RWPE1 (cell line): ENCODE measurements at regions not wholly inside any gene's neighbourhood (a gene's known extent, or its start where the extent isn't known, plus 50 kb on each side); places are given as distances from the start of the nearest gene placed in this dataset.
"Not testable (repeated sequence)": the region's sequence is repeated elsewhere in the genome, so short reads cannot be mapped to it uniquely, and the experiment has no call there.

Experiments used
- CTCF ChIA-PET: fragments of 350-600 bp; sonication (Branson Sonifier 250); formaldehyde crosslinking; extraction: SDS; loops from one replicate; lab custom pipeline; 2021; lab: Yijun Ruan, JAX
- POLR2A ChIA-PET: fragments of 400-600 bp; formaldehyde crosslinking; extraction: SDS; loops from one replicate; lab custom pipeline; 2020; ENCODE audit warnings: antibody characterized with exemption; ENCODE audit not compliant: low non-redundant PET; lab: Yijun Ruan, JAX
- DNase-seq: peaks from one replicate; pipeline ENCODE4 v3.0.0; 2012; ENCODE audit warnings: low spot score
- H3K27ac ChIP-seq: fragments of 450-650 bp; 2 replicates; pipeline ENCODE4 v1.5.1; 2017
- TF ChIP-seq, protein P1 (sequence below): fragments of 450-650 bp; conservative IDR thresholded peaks from 2 replicates; pipeline ENCODE4 v1.5.1; 2017; ENCODE audit warnings: low read depth, mild to moderate bottlenecking

GRCh38 chr17:22305356-22306071 is 613.2 kb downstream of the KCNJ18 start:
- TF ChIP-seq, protein P1, sequence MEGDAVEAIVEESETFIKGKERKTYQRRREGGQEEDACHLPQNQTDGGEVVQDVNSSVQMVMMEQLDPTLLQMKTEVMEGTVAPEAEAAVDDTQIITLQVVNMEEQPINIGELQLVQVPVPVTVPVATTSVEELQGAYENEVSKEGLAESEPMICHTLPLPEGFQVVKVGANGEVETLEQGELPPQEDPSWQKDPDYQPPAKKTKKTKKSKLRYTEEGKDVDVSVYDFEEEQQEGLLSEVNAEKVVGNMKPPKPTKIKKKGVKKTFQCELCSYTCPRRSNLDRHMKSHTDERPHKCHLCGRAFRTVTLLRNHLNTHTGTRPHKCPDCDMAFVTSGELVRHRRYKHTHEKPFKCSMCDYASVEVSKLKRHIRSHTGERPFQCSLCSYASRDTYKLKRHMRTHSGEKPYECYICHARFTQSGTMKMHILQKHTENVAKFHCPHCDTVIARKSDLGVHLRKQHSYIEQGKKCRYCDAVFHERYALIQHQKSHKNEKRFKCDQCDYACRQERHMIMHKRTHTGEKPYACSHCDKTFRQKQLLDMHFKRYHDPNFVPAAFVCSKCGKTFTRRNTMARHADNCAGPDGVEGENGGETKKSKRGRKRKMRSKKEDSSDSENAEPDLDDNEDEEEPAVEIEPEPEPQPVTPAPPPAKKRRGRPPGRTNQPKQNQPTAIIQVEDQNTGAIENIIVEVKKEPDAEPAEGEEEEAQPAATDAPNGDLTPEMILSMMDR: no peak
- ChIA-PET POLR2A (no interaction called here), CTCF (no interaction called here)
- H3K27ac ChIP-seq: no peak overlapping the region
- no peak for DNase-seq

DNA sequence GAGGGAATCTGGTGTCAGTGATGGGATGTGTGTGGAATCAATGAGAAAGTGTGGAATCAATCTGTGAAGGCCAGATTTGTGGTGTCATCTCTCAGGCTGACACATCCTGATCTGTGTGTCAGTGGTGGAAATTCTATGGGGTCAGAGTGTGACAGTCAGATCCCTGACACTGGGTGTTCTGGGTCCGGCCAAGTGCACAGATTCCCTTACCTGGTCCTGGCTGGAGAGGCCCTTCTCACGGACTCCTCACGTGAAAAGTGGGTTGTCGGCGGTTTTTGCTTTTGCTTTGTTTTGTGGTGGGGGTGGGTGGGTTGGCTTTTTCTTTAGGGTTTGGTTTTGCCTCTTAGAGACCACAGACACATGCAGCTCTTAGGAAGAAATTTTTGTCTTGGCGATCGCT is 618.0 kb downstream of the KCNJ18 start:
- H3K27ac ChIP-seq, DNase-seq, POLR2A ChIA-PET, CTCF ChIA-PET: not testable (repeated sequence)

- CTCF ChIA-PET: no interaction called here
- TF ChIP-seq, protein P1: no peak
- no peak for DNase-seq
- POLR2A ChIA-PET: no interaction called here
- H3K27ac ChIP-seq: no peak overlapping the region
Measured at GRCh38 chr17:22310717-22311686, 618.7 kb downstream of the KCNJ18 start.

DNA sequence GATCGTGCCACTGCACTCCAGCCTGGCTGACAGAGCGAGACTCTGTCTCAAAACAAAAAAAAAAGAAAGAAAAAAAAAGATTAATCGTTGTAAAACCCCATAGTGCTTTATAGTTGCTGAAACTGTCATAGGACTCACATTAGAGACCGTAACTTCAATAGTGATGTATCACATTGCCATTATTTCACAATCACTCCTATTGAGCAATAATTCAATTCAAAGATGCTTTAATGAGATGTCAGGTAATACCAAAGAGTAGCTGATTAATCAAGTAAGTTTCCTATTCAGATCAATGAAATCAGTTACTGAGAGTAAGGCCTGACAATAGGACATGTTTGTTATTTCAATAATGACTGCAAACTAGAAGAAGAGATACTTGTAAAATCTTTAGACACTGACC is 628.7 kb downstream of the KCNJ18 start:
- H3K27ac ChIP-seq, CTCF ChIA-PET, POLR2A ChIA-PET, DNase-seq: not testable (repeated sequence)

DNA sequence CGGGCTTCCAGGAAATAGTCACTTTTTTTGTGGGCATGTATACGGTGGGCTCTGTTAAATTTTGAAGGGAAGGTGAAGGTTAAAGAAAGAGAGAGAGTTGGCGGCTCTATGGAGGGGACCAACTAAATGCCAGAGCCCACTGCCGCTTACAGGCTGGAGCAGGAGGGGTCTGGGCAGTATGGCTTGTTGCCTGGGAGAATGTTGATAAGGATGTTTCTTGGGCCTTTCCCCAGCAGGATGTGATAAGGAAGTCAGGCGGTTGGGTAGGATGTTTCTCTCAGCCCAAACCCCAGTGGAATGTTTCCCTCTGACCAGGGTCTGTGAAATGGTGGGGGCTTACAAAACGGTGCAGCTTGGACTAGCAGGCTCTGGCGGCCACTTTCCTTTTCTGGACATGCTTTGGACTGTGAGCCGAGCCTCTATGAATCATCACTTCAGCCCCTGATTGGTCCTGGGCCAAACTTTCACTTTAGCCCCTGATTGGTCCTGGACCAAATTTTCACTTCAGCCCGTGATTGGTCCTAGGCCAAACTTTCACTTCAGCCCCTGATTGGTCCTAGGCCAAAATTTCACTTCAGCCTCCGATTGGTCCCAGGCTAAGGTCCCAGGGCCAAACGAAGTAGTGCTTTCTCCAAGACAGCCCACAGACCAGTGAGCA is 630.7 kb downstream of the KCNJ18 start:
- DNase-seq, H3K27ac ChIP-seq, CTCF ChIA-PET, POLR2A ChIA-PET: not testable (repeated sequence)

- H3K27ac ChIP-seq: no peak overlapping the region
- POLR2A ChIA-PET: no interaction called here
- CTCF ChIA-PET: no interaction called here
- TF ChIP-seq, protein P1: no peak
- DNase-seq: no peak
Measured at GRCh38 chr17:22337467-22337866, 645.1 kb downstream of the KCNJ18 start.

DNA sequence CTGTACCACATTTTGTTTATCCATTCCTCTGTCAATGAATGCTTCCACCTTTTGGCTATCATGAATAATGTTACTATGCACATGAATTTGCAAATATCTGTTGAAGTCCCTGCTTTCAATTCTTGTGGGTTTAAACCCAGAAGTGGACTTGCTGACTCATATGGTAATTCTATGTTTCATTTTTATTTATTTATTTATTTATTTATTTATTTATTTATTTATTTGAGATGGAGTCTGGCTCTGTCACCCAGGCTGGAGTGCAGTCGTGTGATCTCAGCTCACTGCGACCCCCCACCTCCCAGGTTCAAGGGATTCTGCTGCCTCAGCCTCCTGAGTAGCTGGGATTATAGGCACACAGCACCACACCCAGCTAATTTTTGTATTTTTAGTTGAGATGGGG is 664.3 kb downstream of the KCNJ18 start:
- POLR2A ChIA-PET, DNase-seq, H3K27ac ChIP-seq, CTCF ChIA-PET: not testable (repeated sequence)

- CTCF ChIA-PET, H3K27ac ChIP-seq, DNase-seq, POLR2A ChIA-PET: not testable (repeated sequence)
Measured at GRCh38 chr17:22370988-22371387, 678.7 kb downstream of the KCNJ18 start.

DNA sequence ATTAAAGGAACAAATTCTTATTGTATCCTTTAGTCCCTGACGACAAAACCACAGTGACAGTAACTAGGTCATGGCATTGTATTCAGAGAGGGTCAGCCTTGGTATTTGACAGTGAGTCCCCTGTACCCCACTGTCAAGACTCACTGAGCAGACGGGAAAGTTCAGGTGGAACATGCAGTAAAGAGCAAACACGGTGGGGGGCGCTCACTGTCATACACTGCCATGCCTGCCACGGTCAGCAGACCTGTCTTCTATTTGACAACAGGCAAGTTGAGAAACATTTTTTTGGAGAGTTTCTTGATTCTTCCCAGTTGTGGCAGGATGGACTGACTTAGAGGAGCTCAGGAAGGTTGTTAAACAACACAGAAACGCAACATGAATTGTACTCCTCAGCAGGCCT is 681.6 kb downstream of the KCNJ18 start:
- H3K27ac ChIP-seq: no peak overlapping the region
- ChIA-PET POLR2A (no interaction called here), CTCF (no interaction called here)
- TF ChIP-seq, protein P1: no peak
- no peak for DNase-seq
